ENCODE measurements at regions not wholly inside any gene's neighbourhood (a gene's known extent, or its start where the extent isn't known, plus 50 kb on each side); places are given as distances from the start of the nearest gene placed in this dataset.

DNA sequence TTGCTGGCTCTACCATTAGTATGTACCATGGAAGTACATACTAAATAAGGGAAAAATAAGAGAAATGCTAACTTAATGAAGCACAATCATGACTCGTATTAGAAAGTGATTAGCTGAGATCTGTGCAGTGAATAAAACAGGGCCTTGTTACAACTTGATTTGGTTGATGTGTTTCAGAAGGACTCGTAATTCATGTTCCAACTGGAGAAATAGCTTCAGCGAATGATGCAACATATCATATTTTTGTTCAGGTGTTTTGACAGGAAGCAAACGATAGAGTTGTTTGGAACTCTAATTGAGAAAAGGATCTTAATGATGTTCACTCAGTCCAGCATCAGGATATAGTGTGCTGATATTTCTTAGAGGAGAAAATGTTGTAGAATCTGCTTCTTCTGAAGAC, 474.6 kb upstream of the WWC1 start:
- TF ChIP-seq, protein P1, sequence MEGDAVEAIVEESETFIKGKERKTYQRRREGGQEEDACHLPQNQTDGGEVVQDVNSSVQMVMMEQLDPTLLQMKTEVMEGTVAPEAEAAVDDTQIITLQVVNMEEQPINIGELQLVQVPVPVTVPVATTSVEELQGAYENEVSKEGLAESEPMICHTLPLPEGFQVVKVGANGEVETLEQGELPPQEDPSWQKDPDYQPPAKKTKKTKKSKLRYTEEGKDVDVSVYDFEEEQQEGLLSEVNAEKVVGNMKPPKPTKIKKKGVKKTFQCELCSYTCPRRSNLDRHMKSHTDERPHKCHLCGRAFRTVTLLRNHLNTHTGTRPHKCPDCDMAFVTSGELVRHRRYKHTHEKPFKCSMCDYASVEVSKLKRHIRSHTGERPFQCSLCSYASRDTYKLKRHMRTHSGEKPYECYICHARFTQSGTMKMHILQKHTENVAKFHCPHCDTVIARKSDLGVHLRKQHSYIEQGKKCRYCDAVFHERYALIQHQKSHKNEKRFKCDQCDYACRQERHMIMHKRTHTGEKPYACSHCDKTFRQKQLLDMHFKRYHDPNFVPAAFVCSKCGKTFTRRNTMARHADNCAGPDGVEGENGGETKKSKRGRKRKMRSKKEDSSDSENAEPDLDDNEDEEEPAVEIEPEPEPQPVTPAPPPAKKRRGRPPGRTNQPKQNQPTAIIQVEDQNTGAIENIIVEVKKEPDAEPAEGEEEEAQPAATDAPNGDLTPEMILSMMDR (IDR thresholded peaks at IDR 0.05; ENCODE audit: low read depth, low read length) = no peak
- TF ChIP-seq POLR2A (IDR thresholded peaks at IDR 0.05; ENCODE audit: extremely low read depth, insufficient read length) = no peak

Measured in NB4 (cell line).